Neural cell (in vitro differentiated cells): ENCODE measurements at regions not wholly inside any gene's neighbourhood (a gene's known extent, or its start where the extent isn't known, plus 50 kb on each side); places are given as distances from the start of the nearest gene placed in this dataset.

ENCODE experiments used
- H2AFZ ChIP-seq: fragments of 200-600, 300-800 bp; sonication (generic), shearing (Covaris generic); 2 replicates; pipeline ENCODE4 v1.6.0; 2014; ENCODE audit warnings: low read depth, mild to moderate bottlenecking, antibody characterized with exemption, low read length, moderate library complexity
- H3F3A ChIP-seq: fragments of 200-600 bp; shearing (Covaris generic); 2 replicates; pipeline ENCODE4 v1.6.1; 2016; ENCODE audit warnings: mild to moderate bottlenecking, moderate library complexity, mixed read lengths, antibody characterized with exemption, low read length; ENCODE audit not compliant: insufficient read depth, poor library complexity, severe bottlenecking
- H3K27ac ChIP-seq: fragments of 200-600, 300-800 bp; sonication (generic), shearing (Covaris generic); 2 replicates; pipeline ENCODE4 v1.5.1; 2014; ENCODE audit warnings: mild to moderate bottlenecking, low read length, moderate library complexity
- H3K27me3 ChIP-seq: fragments of 300-800, 200-600 bp; sonication (generic), shearing (Covaris generic); 2 replicates; pipeline ENCODE4 v1.6.0; 2014; ENCODE audit warnings: mild to moderate bottlenecking, low read depth, low read length, moderate library complexity; ENCODE audit not compliant: insufficient read depth
- H3K36me3 ChIP-seq: fragments of 300-800, 200-600 bp; sonication (generic), shearing (Covaris generic); 2 replicates; pipeline ENCODE4 v1.5.1; 2014; ENCODE audit warnings: mild to moderate bottlenecking, antibody characterized with exemption, low read length, moderate library complexity; ENCODE audit not compliant: insufficient read depth
- H3K4me2 ChIP-seq: fragments of 300-800, 200-600 bp; sonication (generic), shearing (Covaris generic); 2 replicates; pipeline ENCODE4 v1.6.0; 2014; ENCODE audit warnings: mild to moderate bottlenecking, low read length
- H3K4me3 ChIP-seq: fragments of 300-800, 200-600 bp; sonication (generic), shearing (Covaris generic); 2 replicates; pipeline ENCODE4 v1.5.1; 2014; ENCODE audit warnings: mild to moderate bottlenecking, low read length, moderate library complexity
- H3K79me2 ChIP-seq: fragments of 200-600 bp; shearing (Covaris generic); replicated peaks from 2 replicates; pipeline ENCODE4 v1.6.0; 2014; ENCODE audit warnings: mild to moderate bottlenecking, low read length, moderate library complexity; ENCODE audit not compliant: insufficient read depth
- H3K9ac ChIP-seq: fragments of 300-800, 200-600 bp; sonication (generic), shearing (Covaris generic); 2 replicates; pipeline ENCODE4 v1.6.1; 2016; ENCODE audit warnings: mild to moderate bottlenecking, low read length, mixed read lengths
- H3K9me2 ChIP-seq: fragments of 200-600 bp; shearing (Covaris generic); 2 replicates; pipeline ENCODE4 v1.6.1; 2016; ENCODE audit warnings: mild to moderate bottlenecking, low read length, mixed read lengths; ENCODE audit not compliant: insufficient read depth
- H3K9me3 ChIP-seq: fragments of 200-600, 300-800 bp; sonication (generic), shearing (Covaris generic); 2 replicates; pipeline ENCODE4 v1.6.1; 2016; ENCODE audit warnings: mild to moderate bottlenecking, mixed run types, low read length, moderate library complexity, mixed read lengths
- H4K20me1 ChIP-seq: fragments of 200-600 bp; shearing (Covaris generic); 2 replicates; pipeline ENCODE4 v1.6.1; 2016; ENCODE audit warnings: mild to moderate bottlenecking, mixed run types; ENCODE audit not compliant: insufficient read depth
- EP300 ChIP-seq: fragments of 450-650 bp; conservative IDR thresholded peaks from 2 replicates; pipeline ENCODE4 v1.6.1; 2014; ENCODE audit warnings: antibody characterized with exemption, mild to moderate bottlenecking, moderate library complexity; ENCODE audit not compliant: poor library complexity, severe bottlenecking
- EZH2 ChIP-seq: fragments of 200-600, 300-800 bp; shearing (Covaris generic), sonication (generic); IDR thresholded peaks from 2 replicates; pipeline ENCODE4 v1.6.1; 2014; ENCODE audit warnings: antibody characterized with exemption, low read length, borderline replicate concordance, mild to moderate bottlenecking; ENCODE audit not compliant: insufficient read depth, poor library complexity, severe bottlenecking
- MXI1 ChIP-seq: fragments of 450-650 bp; conservative IDR thresholded peaks from 2 replicates; pipeline ENCODE4 v1.6.1; 2014; ENCODE audit warnings: antibody characterized with exemption, mild to moderate bottlenecking; ENCODE audit not compliant: poor library complexity, severe bottlenecking
- POLR2AphosphoS5 ChIP-seq: IDR thresholded peaks from 2 replicates; pipeline ENCODE4 v1.6.1; 2012
- RAD21 ChIP-seq: fragments of 450-650 bp; conservative IDR thresholded peaks from 2 replicates; pipeline ENCODE4 v1.6.1; 2014; ENCODE audit warnings: antibody characterized with exemption, mild to moderate bottlenecking, moderate library complexity
- REST ChIP-seq: IDR thresholded peaks from 2 replicates; pipeline ENCODE4 v1.6.1; 2012; ENCODE audit warnings: borderline replicate concordance
- SMC3 ChIP-seq: fragments of 450-650 bp; conservative IDR thresholded peaks from 2 replicates; pipeline ENCODE4 v1.6.1; 2014; ENCODE audit warnings: antibody characterized with exemption, mild to moderate bottlenecking, moderate library complexity; ENCODE audit not compliant: poor library complexity
- TAF1 ChIP-seq: IDR thresholded peaks from 2 replicates; pipeline ENCODE4 v1.6.1; 2012; ENCODE audit warnings: low read depth
- TF ChIP-seq, protein P1 (sequence below): fragments of 450-650 bp; IDR thresholded peaks from 2 replicates; pipeline ENCODE4 v1.5.1; 2014; ENCODE audit warnings: antibody characterized with exemption, mild to moderate bottlenecking, moderate library complexity; ENCODE audit not compliant: poor library complexity, severe bottlenecking

DNA sequence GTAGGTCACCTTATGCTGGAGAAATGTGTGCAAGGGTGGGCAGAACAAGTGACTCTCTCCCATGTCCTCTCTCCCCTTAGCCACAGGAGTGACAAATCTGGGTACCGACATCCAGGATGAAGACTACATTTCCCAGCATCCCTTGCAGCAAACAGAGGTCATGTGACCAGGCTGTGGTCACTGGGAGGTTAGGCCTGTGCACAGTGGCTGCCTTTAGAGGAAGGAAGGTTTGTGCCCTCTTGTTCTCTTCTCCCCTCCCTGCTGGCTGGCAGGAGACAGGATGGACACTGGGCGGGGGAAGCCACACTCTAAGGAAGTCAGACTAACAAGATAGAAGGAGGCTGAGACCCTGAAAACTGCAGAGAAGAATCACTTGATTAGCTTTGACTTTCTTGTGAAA, 360.2 kb downstream of the PREX1 start:
- H3K9me2 ChIP-seq: no peaks in the 10 kb centered on the region
- no peak overlapping the region for H3K9ac ChIP-seq
- no peaks in the 10 kb centered on the region for H3K9me3 ChIP-seq
- H3K27ac ChIP-seq: no peak overlapping the region
- no peaks in the 10 kb centered on the region for H3F3A ChIP-seq
- no peaks in the 10 kb centered on the region for H4K20me1 ChIP-seq
- no peak overlapping the region for H3K4me2 ChIP-seq
- no peaks in the 10 kb centered on the region for H3K79me2 ChIP-seq
- no peaks in the 10 kb centered on the region for H3K27me3 ChIP-seq
- no peak overlapping the region for H2AFZ ChIP-seq
- TF ChIP-seq RAD21 (no peak), SMC3 (no peak), TAF1 (no peak), POLR2AphosphoS5 (no peak), MXI1 (no peak), EZH2 (no peak), REST (no peak), EP300 (no peak)
- TF ChIP-seq, protein P1, sequence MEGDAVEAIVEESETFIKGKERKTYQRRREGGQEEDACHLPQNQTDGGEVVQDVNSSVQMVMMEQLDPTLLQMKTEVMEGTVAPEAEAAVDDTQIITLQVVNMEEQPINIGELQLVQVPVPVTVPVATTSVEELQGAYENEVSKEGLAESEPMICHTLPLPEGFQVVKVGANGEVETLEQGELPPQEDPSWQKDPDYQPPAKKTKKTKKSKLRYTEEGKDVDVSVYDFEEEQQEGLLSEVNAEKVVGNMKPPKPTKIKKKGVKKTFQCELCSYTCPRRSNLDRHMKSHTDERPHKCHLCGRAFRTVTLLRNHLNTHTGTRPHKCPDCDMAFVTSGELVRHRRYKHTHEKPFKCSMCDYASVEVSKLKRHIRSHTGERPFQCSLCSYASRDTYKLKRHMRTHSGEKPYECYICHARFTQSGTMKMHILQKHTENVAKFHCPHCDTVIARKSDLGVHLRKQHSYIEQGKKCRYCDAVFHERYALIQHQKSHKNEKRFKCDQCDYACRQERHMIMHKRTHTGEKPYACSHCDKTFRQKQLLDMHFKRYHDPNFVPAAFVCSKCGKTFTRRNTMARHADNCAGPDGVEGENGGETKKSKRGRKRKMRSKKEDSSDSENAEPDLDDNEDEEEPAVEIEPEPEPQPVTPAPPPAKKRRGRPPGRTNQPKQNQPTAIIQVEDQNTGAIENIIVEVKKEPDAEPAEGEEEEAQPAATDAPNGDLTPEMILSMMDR: no peak
- no peaks in the 10 kb centered on the region for H3K36me3 ChIP-seq
- H3K4me3 ChIP-seq: no peak overlapping the region

- no peak for TF ChIP-seq EP300
- no peak for TF ChIP-seq SMC3
- TF ChIP-seq, protein P1: no peak
- no peak for TF ChIP-seq POLR2AphosphoS5
- no peak for TF ChIP-seq TAF1
- Histone ChIP-seq H3K9me3 (no peaks in the 10 kb centered on the region), H3K4me2 (no peak overlapping the region), H3F3A (no peaks in the 10 kb centered on the region), H3K4me3 (no peak overlapping the region), H3K36me3 (no peaks in the 10 kb centered on the region), H3K79me2 (no peaks in the 10 kb centered on the region), H3K27me3 (no peaks in the 10 kb centered on the region), H2AFZ (no peak overlapping the region), H3K9me2 (no peaks in the 10 kb centered on the region), H4K20me1 (no peaks in the 10 kb centered on the region), H3K27ac (peak overlapping the region; percentile 17), H3K9ac (no peak overlapping the region)
Observed at GRCh38 chr20:48465271-48465670, 362.5 kb downstream of the PREX1 start.
